ENCODE measurements at regions not wholly inside any gene's neighbourhood (a gene's known extent, or its start where the extent isn't known, plus 50 kb on each side); places are given as distances from the start of the nearest gene placed in this dataset.
A peak's percentile ranks its signal among the peaks of the same experiment; 100 is the strongest.

DNA sequence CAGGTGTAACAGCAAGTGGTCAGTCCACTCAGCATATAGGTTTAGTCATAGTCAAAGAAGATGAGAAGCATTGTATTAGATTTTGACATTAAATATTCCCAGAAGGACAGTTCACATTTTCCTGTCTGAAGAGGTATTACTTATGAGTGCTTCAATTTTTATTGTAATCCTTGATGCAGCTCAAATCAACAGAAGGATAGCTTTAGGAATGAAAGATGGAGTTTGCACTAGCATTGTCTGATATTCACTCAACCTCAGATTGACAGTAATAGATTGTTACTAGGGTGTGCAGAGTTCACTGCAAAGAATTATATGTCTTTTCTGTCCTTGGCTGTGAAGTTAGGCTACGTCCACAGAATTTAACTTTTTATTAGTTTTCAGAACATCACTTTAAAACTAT is 764.3 kb upstream of the AADAT start:
- no peak overlapping the region for H2AFZ ChIP-seq (ENCODE audit: low read depth, low read length)
- no peaks in the 10 kb centered on the region for H3K27me3 ChIP-seq (ENCODE audit: insufficient read depth, low read depth, low read length)
- no peaks in the 10 kb centered on the region for H3K36me3 ChIP-seq (ENCODE audit: insufficient read depth, low read length)
- TF ChIP-seq, protein P1, sequence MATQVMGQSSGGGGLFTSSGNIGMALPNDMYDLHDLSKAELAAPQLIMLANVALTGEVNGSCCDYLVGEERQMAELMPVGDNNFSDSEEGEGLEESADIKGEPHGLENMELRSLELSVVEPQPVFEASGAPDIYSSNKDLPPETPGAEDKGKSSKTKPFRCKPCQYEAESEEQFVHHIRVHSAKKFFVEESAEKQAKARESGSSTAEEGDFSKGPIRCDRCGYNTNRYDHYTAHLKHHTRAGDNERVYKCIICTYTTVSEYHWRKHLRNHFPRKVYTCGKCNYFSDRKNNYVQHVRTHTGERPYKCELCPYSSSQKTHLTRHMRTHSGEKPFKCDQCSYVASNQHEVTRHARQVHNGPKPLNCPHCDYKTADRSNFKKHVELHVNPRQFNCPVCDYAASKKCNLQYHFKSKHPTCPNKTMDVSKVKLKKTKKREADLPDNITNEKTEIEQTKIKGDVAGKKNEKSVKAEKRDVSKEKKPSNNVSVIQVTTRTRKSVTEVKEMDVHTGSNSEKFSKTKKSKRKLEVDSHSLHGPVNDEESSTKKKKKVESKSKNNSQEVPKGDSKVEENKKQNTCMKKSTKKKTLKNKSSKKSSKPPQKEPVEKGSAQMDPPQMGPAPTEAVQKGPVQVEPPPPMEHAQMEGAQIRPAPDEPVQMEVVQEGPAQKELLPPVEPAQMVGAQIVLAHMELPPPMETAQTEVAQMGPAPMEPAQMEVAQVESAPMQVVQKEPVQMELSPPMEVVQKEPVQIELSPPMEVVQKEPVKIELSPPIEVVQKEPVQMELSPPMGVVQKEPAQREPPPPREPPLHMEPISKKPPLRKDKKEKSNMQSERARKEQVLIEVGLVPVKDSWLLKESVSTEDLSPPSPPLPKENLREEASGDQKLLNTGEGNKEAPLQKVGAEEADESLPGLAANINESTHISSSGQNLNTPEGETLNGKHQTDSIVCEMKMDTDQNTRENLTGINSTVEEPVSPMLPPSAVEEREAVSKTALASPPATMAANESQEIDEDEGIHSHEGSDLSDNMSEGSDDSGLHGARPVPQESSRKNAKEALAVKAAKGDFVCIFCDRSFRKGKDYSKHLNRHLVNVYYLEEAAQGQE (IDR thresholded peaks at IDR 0.05; ENCODE audit: borderline replicate concordance), result peak; percentile 93
- TF ChIP-seq POLR2AphosphoS5 (IDR thresholded peaks at IDR 0.05) (peak; percentile 73), RAD21 (conservative IDR thresholded peaks at IDR 0.05) (peak; percentile 10), MXI1 (conservative IDR thresholded peaks at IDR 0.05; ENCODE audit: poor library complexity, severe bottlenecking) (no peak), EP300 (conservative IDR thresholded peaks at IDR 0.05; ENCODE audit: poor library complexity, severe bottlenecking) (peak; percentile 92)
- H3K9me3 ChIP-seq (ENCODE audit: low read length), result no peaks in the 10 kb centered on the region
- H3K9ac ChIP-seq (ENCODE audit: low read length), result no peak overlapping the region
- H3F3A ChIP-seq (ENCODE audit: insufficient read depth, low read length, poor library complexity, severe bottlenecking), result no peaks in the 10 kb centered on the region
- no peaks in the 10 kb centered on the region for H4K20me1 ChIP-seq (ENCODE audit: insufficient read depth)
- H3K27ac ChIP-seq (ENCODE audit: low read length), result peak overlapping the region; percentile 53
- H3K4me2 ChIP-seq (ENCODE audit: low read length), result no peak overlapping the region
- H3K79me2 ChIP-seq (replicated peaks; ENCODE audit: insufficient read depth, low read length), result no peaks in the 10 kb centered on the region
- H3K4me3 ChIP-seq (ENCODE audit: low read length), result no peak overlapping the region
- H3K9me2 ChIP-seq (ENCODE audit: insufficient read depth, low read length), result no peaks in the 10 kb centered on the region

DNA sequence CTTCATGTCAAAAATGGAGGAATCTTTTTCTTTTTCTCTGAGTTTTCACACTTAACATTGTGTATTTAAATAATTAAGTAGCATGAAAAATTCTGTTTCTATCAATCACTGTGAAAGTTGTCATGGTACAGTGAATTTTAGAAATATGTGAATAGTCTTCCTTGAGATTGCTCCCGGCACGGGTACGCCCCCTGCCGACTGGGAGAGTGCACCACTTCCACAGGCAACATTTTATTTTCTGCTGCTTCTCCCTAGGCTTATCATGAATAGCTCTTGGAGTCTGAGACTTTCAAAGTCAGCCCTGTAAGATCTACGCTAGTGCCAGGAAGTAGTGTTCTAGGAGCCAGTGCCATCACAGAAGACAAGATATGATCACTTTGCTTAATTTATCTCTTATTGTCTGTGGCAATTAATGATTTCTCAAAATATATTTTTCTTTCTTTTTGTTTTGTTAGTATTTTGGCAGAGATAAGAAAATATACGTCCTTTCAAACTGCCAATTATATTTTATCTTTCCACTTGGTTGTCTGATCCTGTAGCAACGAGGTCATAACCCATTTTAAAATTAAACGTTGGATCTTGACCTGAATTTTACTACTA is 763.8 kb upstream of the AADAT start:
- Histone ChIP-seq H4K20me1 (ENCODE audit: insufficient read depth) (no peaks in the 10 kb centered on the region), H3K9me3 (ENCODE audit: low read length) (no peaks in the 10 kb centered on the region), H3K4me2 (ENCODE audit: low read length) (no peak overlapping the region), H3K27ac (ENCODE audit: low read length) (peak overlapping the region; percentile 53), H3K79me2 (replicated peaks; ENCODE audit: insufficient read depth, low read length) (no peaks in the 10 kb centered on the region), H3K9ac (ENCODE audit: low read length) (no peak overlapping the region), H2AFZ (ENCODE audit: low read depth, low read length) (no peak overlapping the region), H3K9me2 (ENCODE audit: insufficient read depth, low read length) (no peaks in the 10 kb centered on the region), H3K27me3 (ENCODE audit: insufficient read depth, low read depth, low read length) (no peaks in the 10 kb centered on the region), H3F3A (ENCODE audit: insufficient read depth, low read length, poor library complexity, severe bottlenecking) (no peaks in the 10 kb centered on the region), H3K4me3 (ENCODE audit: low read length) (no peak overlapping the region), H3K36me3 (ENCODE audit: insufficient read depth, low read length) (no peaks in the 10 kb centered on the region)
- TF ChIP-seq, protein P2, sequence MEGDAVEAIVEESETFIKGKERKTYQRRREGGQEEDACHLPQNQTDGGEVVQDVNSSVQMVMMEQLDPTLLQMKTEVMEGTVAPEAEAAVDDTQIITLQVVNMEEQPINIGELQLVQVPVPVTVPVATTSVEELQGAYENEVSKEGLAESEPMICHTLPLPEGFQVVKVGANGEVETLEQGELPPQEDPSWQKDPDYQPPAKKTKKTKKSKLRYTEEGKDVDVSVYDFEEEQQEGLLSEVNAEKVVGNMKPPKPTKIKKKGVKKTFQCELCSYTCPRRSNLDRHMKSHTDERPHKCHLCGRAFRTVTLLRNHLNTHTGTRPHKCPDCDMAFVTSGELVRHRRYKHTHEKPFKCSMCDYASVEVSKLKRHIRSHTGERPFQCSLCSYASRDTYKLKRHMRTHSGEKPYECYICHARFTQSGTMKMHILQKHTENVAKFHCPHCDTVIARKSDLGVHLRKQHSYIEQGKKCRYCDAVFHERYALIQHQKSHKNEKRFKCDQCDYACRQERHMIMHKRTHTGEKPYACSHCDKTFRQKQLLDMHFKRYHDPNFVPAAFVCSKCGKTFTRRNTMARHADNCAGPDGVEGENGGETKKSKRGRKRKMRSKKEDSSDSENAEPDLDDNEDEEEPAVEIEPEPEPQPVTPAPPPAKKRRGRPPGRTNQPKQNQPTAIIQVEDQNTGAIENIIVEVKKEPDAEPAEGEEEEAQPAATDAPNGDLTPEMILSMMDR (IDR thresholded peaks at IDR 0.05; ENCODE audit: poor library complexity, severe bottlenecking), result peak; percentile 53
- TF ChIP-seq SMC3 (conservative IDR thresholded peaks at IDR 0.05; ENCODE audit: poor library complexity) (no peak), EZH2 (IDR thresholded peaks at IDR 0.05; ENCODE audit: borderline replicate concordance, insufficient read depth, low read length, poor library complexity, severe bottlenecking) (no peak), EP300 (conservative IDR thresholded peaks at IDR 0.05; ENCODE audit: poor library complexity, severe bottlenecking) (no peak), TAF1 (IDR thresholded peaks at IDR 0.05; ENCODE audit: low read depth) (no peak), MXI1 (conservative IDR thresholded peaks at IDR 0.05; ENCODE audit: poor library complexity, severe bottlenecking) (no peak), RAD21 (conservative IDR thresholded peaks at IDR 0.05) (peak; percentile 41), POLR2AphosphoS5 (IDR thresholded peaks at IDR 0.05) (no peak)
- TF ChIP-seq, protein P1 (IDR thresholded peaks at IDR 0.05; ENCODE audit: borderline replicate concordance), result no peak
